Endothelial cell (in vitro differentiated cells): ENCODE measurements at regions not wholly inside any gene's neighbourhood (a gene's known extent, or its start where the extent isn't known, plus 50 kb on each side); places are given as distances from the start of the nearest gene placed in this dataset.
"Not testable (repeated sequence)": the region's sequence is repeated elsewhere in the genome, so short reads cannot be mapped to it uniquely, and the experiment has no call there.

ENCODE experiments used
- DNase-seq: peaks from one replicate; pipeline ENCODE4 v3.0.0; 2021; ENCODE audit warnings: low spot score
- H3K27ac Mint-ChIP-seq: one replicate; pipeline ENCODE4 v1.8.0; 2021; ENCODE audit warnings: mixed read lengths, inconsistent platforms; ENCODE audit not compliant: unreplicated experiment
- H3K27me3 Mint-ChIP-seq: one replicate; pipeline ENCODE4 v1.8.0; 2021; ENCODE audit warnings: mild to moderate bottlenecking, moderate library complexity, mixed read lengths, inconsistent platforms; ENCODE audit not compliant: unreplicated experiment
- H3K36me3 Mint-ChIP-seq: one replicate; pipeline ENCODE4 v1.8.0; 2021; ENCODE audit warnings: mild to moderate bottlenecking, low read depth, mixed read lengths, inconsistent platforms; ENCODE audit not compliant: unreplicated experiment
- H3K4me1 Mint-ChIP-seq: one replicate; pipeline ENCODE4 v1.8.0; 2021; ENCODE audit warnings: mild to moderate bottlenecking, mixed read lengths, inconsistent platforms; ENCODE audit not compliant: unreplicated experiment
- H3K4me3 Mint-ChIP-seq: one replicate; pipeline ENCODE4 v1.8.0; 2021; ENCODE audit warnings: mild to moderate bottlenecking, mixed read lengths, inconsistent platforms; ENCODE audit not compliant: unreplicated experiment
- H3K9me3 Mint-ChIP-seq: one replicate; pipeline ENCODE4 v1.8.0; 2021; ENCODE audit warnings: mixed read lengths, inconsistent platforms; ENCODE audit not compliant: unreplicated experiment

GRCh38 chr17:16838795-16839194 is 133.1 kb downstream of the TNFRSF13B start:
- not testable (repeated sequence) for DNase-seq, H3K4me1 Mint-ChIP-seq, H3K9me3 Mint-ChIP-seq, H3K27me3 Mint-ChIP-seq, H3K27ac Mint-ChIP-seq, H3K4me3 Mint-ChIP-seq, H3K36me3 Mint-ChIP-seq

DNA sequence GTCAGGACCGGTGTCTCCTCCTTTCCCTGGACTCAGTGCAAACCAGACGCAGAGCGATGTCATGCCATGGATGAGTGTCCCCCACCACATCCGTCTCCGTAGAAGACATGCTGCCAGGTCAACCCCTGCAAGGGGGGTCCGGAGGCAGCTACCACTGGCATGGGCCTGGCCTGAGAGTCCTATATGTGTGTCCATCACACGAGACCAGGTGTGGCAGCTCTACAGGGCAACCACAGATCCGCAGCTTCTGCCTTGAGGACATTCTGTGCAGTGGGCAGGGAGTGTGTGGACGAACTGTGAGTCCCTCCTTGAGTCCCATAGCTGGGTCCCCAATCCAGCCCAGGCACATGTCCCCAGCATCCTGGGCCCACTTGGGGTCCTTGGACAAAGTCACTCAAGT is 133.6 kb downstream of the TNFRSF13B start:
- H3K4me3 Mint-ChIP-seq, DNase-seq, H3K9me3 Mint-ChIP-seq, H3K27ac Mint-ChIP-seq, H3K4me1 Mint-ChIP-seq, H3K36me3 Mint-ChIP-seq, H3K27me3 Mint-ChIP-seq: not testable (repeated sequence)

GRCh38 chr17:16837468-16838266 is 134.3 kb downstream of the TNFRSF13B start:
- not testable (repeated sequence) for H3K4me3 Mint-ChIP-seq, H3K9me3 Mint-ChIP-seq, H3K4me1 Mint-ChIP-seq, H3K36me3 Mint-ChIP-seq, DNase-seq, H3K27ac Mint-ChIP-seq, H3K27me3 Mint-ChIP-seq

- H3K27me3 Mint-ChIP-seq, H3K36me3 Mint-ChIP-seq, DNase-seq, H3K27ac Mint-ChIP-seq, H3K9me3 Mint-ChIP-seq, H3K4me1 Mint-ChIP-seq, H3K4me3 Mint-ChIP-seq: not testable (repeated sequence)
Observed at GRCh38 chr17:16836315-16836915, 135.5 kb downstream of the TNFRSF13B start.

- not testable (repeated sequence) for H3K27me3 Mint-ChIP-seq, H3K9me3 Mint-ChIP-seq, H3K4me1 Mint-ChIP-seq, H3K36me3 Mint-ChIP-seq, DNase-seq, H3K27ac Mint-ChIP-seq, H3K4me3 Mint-ChIP-seq
Observed at GRCh38 chr17:16833517-16833916, 138.4 kb downstream of the TNFRSF13B start.

GRCh38 chr17:16832853-16833252 is 139.1 kb downstream of the TNFRSF13B start:
- H3K27me3 Mint-ChIP-seq, H3K4me1 Mint-ChIP-seq, H3K36me3 Mint-ChIP-seq, H3K9me3 Mint-ChIP-seq, DNase-seq, H3K27ac Mint-ChIP-seq, H3K4me3 Mint-ChIP-seq: not testable (repeated sequence)

DNA sequence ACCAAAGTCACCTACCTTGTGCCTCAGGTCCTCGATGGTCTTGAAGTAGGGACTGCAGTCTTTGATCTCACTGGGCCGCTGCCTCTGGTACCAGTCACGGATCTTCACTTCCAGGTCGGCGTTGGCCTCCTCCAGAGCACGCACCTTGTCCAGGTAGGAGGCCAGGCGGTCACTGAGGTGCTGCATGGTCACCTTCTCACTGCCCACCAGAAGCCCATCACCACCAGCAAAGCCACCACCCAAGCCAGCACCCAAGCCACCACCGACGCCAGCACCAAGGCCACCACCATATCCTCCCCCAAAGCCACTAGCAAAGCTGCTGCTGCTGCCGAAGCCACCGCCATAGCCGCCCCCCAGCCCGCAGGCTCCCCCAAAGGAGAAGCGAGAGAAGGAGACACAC is 139.7 kb downstream of the TNFRSF13B start:
- not testable (repeated sequence) for H3K27ac Mint-ChIP-seq, H3K9me3 Mint-ChIP-seq, H3K27me3 Mint-ChIP-seq, H3K4me1 Mint-ChIP-seq, H3K36me3 Mint-ChIP-seq, DNase-seq, H3K4me3 Mint-ChIP-seq

- H3K27me3 Mint-ChIP-seq, DNase-seq, H3K36me3 Mint-ChIP-seq, H3K9me3 Mint-ChIP-seq, H3K27ac Mint-ChIP-seq, H3K4me1 Mint-ChIP-seq, H3K4me3 Mint-ChIP-seq: not testable (repeated sequence)
Observed at GRCh38 chr17:16830770-16831169, 140.7 kb downstream of the CCDC144A start.

- H3K4me3 Mint-ChIP-seq, H3K4me1 Mint-ChIP-seq, H3K27ac Mint-ChIP-seq, H3K9me3 Mint-ChIP-seq, H3K36me3 Mint-ChIP-seq, DNase-seq, H3K27me3 Mint-ChIP-seq: not testable (repeated sequence)
Observed at GRCh38 chr17:16830219-16830618, 140.2 kb downstream of the CCDC144A start.
